Right atrium auricular region (tissue), 2 donors: ENCODE measurements at regions not wholly inside any gene's neighbourhood (a gene's known extent, or its start where the extent isn't known, plus 50 kb on each side); places are given as distances from the start of the nearest gene placed in this dataset.

Source experiments
- DNase-seq: peaks from one replicate; pipeline ENCODE4 v3.0.0-alpha.2; 2019; ENCODE audit warnings: low spot score
- H3K27ac ChIP-seq, 2 donors: fragments of 200-600 bp; sonication (generic); 1 replicate in 1 of 2; 2 replicates in 1 of 2; pipeline ENCODE4 v1.5.1; 2016 to 2019
- H3K27me3 ChIP-seq, 2 donors: fragments of 200-600 bp; sonication (generic); one replicate each; pipeline versions ENCODE4 v1.5.1 to v1.6.0; 2017 to 2019
- H3K36me3 ChIP-seq: fragments of 200-600 bp; sonication (generic); one replicate; pipeline ENCODE4 v1.5.1; 2016
- H3K4me1 ChIP-seq, 2 donors: fragments of 200-600 bp; sonication (generic); one replicate each; pipeline versions ENCODE4 v1.5.1 to v1.6.0; 2017 to 2019
- H3K4me3 ChIP-seq, 2 donors: fragments of 200-600 bp; sonication (generic); 1 replicate in 1 of 2; 2 replicates in 1 of 2; pipeline ENCODE4 v1.5.1; 2017 to 2019; ENCODE audit warnings: mild to moderate bottlenecking in 1 of 2, moderate library complexity in 1 of 2
- H3K9me3 ChIP-seq, 2 donors: fragments of 200-600 bp; sonication (generic); one replicate each; pipeline ENCODE4 v1.5.1; 2019
- CTCF ChIP-seq, 2 donors: fragments of 200-600 bp; sonication (generic); IDR thresholded peaks; one replicate each; pipeline ENCODE4 v1.5.1; 2019; ENCODE audit warnings: antibody characterized with exemption in 2 of 2

DNA sequence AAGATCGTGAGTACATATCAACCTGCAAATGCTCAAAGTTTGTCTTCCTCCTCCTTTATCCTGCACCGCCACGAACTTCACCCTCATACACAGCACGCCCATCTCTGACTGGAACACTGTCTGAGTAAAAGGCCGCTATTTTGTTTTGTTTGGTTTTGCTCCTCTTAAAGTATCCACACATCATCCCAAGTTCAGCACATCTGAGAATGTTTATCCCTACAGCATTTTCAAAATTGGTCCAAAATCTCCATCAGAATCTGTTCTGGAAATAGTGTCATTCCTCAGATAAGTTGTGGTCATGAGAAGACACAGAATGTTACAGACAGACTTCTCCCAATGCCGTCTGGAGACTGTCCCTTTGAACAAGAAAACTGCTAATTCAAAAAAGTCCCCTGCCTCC is 251.6 kb upstream of the ARID1B start:
- no peak for DNase-seq
- H3K36me3 ChIP-seq: no peaks in the 10 kb centered on the region
- H3K9me3 ChIP-seq: no peaks in the 10 kb centered on the region
- no peaks in the 10 kb centered on the region for H3K27me3 ChIP-seq
- TF ChIP-seq CTCF (IDR thresholded peaks at IDR 0.05): no peak
- H3K27ac ChIP-seq: no peak overlapping the region
- H3K4me3 ChIP-seq: no peak overlapping the region
- no peaks in the 10 kb centered on the region for H3K4me1 ChIP-seq

GRCh38 chr6:156519940-156520339 is 257.2 kb upstream of the ARID1B start:
- no peak for DNase-seq
- Histone ChIP-seq H3K27me3 (no peaks in the 10 kb centered on the region), H3K27ac (no peak overlapping the region), H3K4me1 (no peaks in the 10 kb centered on the region), H3K36me3 (no peaks in the 10 kb centered on the region), H3K9me3 (peaks cover 0 to 9% of the 10 kb centered on the region in 2 donors), H3K4me3 (no peak overlapping the region)
- no peak for TF ChIP-seq CTCF (IDR thresholded peaks at IDR 0.05)

- Histone ChIP-seq H3K27ac (no peak overlapping the region), H3K27me3 (no peaks in the 10 kb centered on the region), H3K9me3 (peaks cover 0 to 9% of the 10 kb centered on the region in 2 donors), H3K4me3 (no peak overlapping the region), H3K36me3 (no peaks in the 10 kb centered on the region), H3K4me1 (no peaks in the 10 kb centered on the region)
- no peak for TF ChIP-seq CTCF (IDR thresholded peaks at IDR 0.05)
- no peak for DNase-seq
Observed at GRCh38 chr6:156517088-156517487, 260.1 kb upstream of the ARID1B start.

- H3K9me3 ChIP-seq: peaks cover 0 to 7% of the 10 kb centered on the region in 2 donors
- DNase-seq: no peak
- H3K4me1 ChIP-seq: no peaks in the 10 kb centered on the region
Observed at GRCh38 chr6:156515242-156515641, 261.9 kb upstream of the ARID1B start.

DNA sequence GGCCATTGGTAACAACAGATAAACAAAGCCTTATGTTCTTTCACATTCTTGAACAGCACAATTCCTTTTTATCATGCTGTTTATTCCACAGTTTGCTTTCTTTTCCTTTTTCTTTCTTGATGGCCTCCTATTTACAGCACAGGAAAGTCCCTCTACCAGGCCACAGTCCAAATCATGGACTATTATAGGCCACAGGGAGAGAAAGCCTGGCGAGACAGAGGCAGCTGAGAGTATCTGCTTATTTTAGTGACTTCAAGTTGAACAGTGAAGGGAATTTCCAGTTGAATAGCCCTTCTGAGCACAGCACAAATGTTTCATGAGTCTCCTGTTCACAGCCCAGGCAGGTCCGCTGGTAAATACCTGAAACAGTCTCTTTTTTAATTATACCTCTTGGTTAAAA is 263.7 kb upstream of the ARID1B start:
- DNase-seq: no peak
- H3K27ac ChIP-seq: no peak overlapping the region
- no peak overlapping the region for H3K4me3 ChIP-seq
- no peaks in the 10 kb centered on the region for H3K36me3 ChIP-seq
- H3K4me1 ChIP-seq: no peaks in the 10 kb centered on the region
- H3K9me3 ChIP-seq: no peaks in the 10 kb centered on the region
- H3K27me3 ChIP-seq: no peaks in the 10 kb centered on the region
- TF ChIP-seq CTCF (IDR thresholded peaks at IDR 0.05): no peak

More at GRCh38 chr6:156515242-156515641, 261.9 kb upstream of the ARID1B start:
- Histone ChIP-seq H3K27me3 (no peaks in the 10 kb centered on the region), H3K27ac (no peak overlapping the region), H3K4me3 (no peak overlapping the region), H3K36me3 (no peaks in the 10 kb centered on the region)
- TF ChIP-seq CTCF (IDR thresholded peaks at IDR 0.05): no peak

DNA sequence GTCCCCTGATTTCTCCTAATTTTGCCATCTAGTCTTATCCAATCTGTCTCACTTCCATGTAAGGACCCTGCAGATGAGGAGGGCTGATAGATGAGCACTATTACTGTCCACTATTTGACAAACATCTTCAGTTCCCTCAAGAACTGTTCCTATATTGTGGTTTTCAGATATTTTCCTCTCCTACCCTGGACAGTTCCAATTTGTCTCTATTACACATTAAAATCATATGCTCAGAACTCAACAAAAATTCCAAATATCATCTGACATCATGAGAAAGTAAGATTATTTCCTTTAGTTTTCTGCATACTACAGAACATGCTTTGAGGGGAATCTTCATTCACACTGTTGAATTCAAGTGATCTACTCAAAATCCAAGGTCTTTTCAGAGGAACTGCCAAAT is 265.6 kb upstream of the ARID1B start:
- no peak overlapping the region for H3K4me3 ChIP-seq
- H3K4me1 ChIP-seq: no peaks in the 10 kb centered on the region
- TF ChIP-seq CTCF (IDR thresholded peaks at IDR 0.05): no peak
- no peaks in the 10 kb centered on the region for H3K36me3 ChIP-seq
- no peaks in the 10 kb centered on the region for H3K27me3 ChIP-seq
- DNase-seq: no peak
- H3K9me3 ChIP-seq: no peaks in the 10 kb centered on the region
- H3K27ac ChIP-seq: no peak overlapping the region
